ENCODE measurements at regions not wholly inside any gene's neighbourhood (a gene's known extent, or its start where the extent isn't known, plus 50 kb on each side); places are given as distances from the start of the nearest gene placed in this dataset.

- no peak for TF ChIP-seq CTCF (IDR thresholded peaks at IDR 0.05)
- Histone ChIP-seq H3K4me1 (no peaks in the 10 kb centered on the region), H3K27ac (peak overlapping the region; percentile 27), H3K27me3 (no peaks in the 10 kb centered on the region), H3K4me3 (no peak overlapping the region), H3K9me3 (no peaks in the 10 kb centered on the region), H3K9ac (ENCODE audit: low read depth in 2 of 2, low read length in 2 of 2) (no peak overlapping the region), H3K36me3 (no peaks in the 10 kb centered on the region)
- DNase-seq, result no peak
- intact Hi-C loops (cut with DNase I), result no loop called here
These were observed 303.1 kb upstream of the PLET1 start for GRCh38 chr11:112563808-112564207.

- DNase-seq, result peak; percentile 23
- Histone ChIP-seq H3K4me3 (no peak overlapping the region), H3K36me3 (no peaks in the 10 kb centered on the region), H3K9me3 (no peaks in the 10 kb centered on the region), H3K4me1 (no peaks in the 10 kb centered on the region), H3K27me3 (no peaks in the 10 kb centered on the region), H3K27ac (peak overlapping the region; percentile 27), H3K9ac (ENCODE audit: low read depth in 2 of 2, low read length in 2 of 2) (no peak overlapping the region)
- TF ChIP-seq CTCF (IDR thresholded peaks at IDR 0.05), result no peak
- intact Hi-C loops (cut with DNase I), result no loop called here
These were observed 303.7 kb upstream of the PLET1 start for GRCh38 chr11:112564228-112564955.

GRCh38 chr11:112565551-112565950 lies 304.9 kb upstream of the PLET1 start:
- Histone ChIP-seq H3K9me3 (no peaks in the 10 kb centered on the region), H3K27ac (no peak overlapping the region), H3K4me1 (no peaks in the 10 kb centered on the region), H3K27me3 (no peaks in the 10 kb centered on the region), H3K9ac (ENCODE audit: low read depth in 2 of 2, low read length in 2 of 2) (no peak overlapping the region), H3K4me3 (no peak overlapping the region), H3K36me3 (no peaks in the 10 kb centered on the region)
- no peak for DNase-seq
- intact Hi-C loops (cut with DNase I), result no loop called here
- no peak for TF ChIP-seq CTCF (IDR thresholded peaks at IDR 0.05)

GRCh38 chr11:112566124-112566523 lies 305.5 kb upstream of the PLET1 start:
- no peak for TF ChIP-seq CTCF (IDR thresholded peaks at IDR 0.05)
- Histone ChIP-seq H3K27me3 (no peaks in the 10 kb centered on the region), H3K27ac (no peak overlapping the region), H3K9ac (ENCODE audit: low read depth in 2 of 2, low read length in 2 of 2) (no peak overlapping the region), H3K36me3 (no peaks in the 10 kb centered on the region), H3K9me3 (no peaks in the 10 kb centered on the region), H3K4me1 (no peaks in the 10 kb centered on the region), H3K4me3 (no peak overlapping the region)
- DNase-seq, result no peak
- intact Hi-C loops (cut with DNase I), result no loop called here

- no peak for DNase-seq
- no peak for TF ChIP-seq CTCF (IDR thresholded peaks at IDR 0.05)
- Histone ChIP-seq H3K27me3 (no peaks in the 10 kb centered on the region), H3K4me3 (no peak overlapping the region), H3K36me3 (no peaks in the 10 kb centered on the region), H3K27ac (no peak overlapping the region), H3K4me1 (no peaks in the 10 kb centered on the region), H3K9ac (ENCODE audit: low read depth in 2 of 2, low read length in 2 of 2) (no peak overlapping the region), H3K9me3 (no peaks in the 10 kb centered on the region)
- intact Hi-C loops (cut with DNase I), result no loop called here
These were observed 309.7 kb upstream of the PLET1 start for GRCh38 chr11:112570333-112570732.

Data from colonic mucosa (tissue), 4 donors.